Nephron (organoid): ENCODE measurements at regions not wholly inside any gene's neighbourhood (a gene's known extent, or its start where the extent isn't known, plus 50 kb on each side); places are given as distances from the start of the nearest gene placed in this dataset.

Source experiments
- H3K27ac Mint-ChIP-seq, 3 experiments: 2 replicates each; pipeline ENCODE4 v1.8.0; 2020; ENCODE audit warnings: mixed read lengths in 3 of 3, mild to moderate bottlenecking in 2 of 3, moderate library complexity in 1 of 3
- H3K27me3 Mint-ChIP-seq: 2 replicates; pipeline ENCODE4 v1.8.0; 2021; ENCODE audit warnings: low read depth, mild to moderate bottlenecking, moderate library complexity, mixed read lengths
- H3K36me3 Mint-ChIP-seq: 2 replicates; pipeline ENCODE4 v1.8.0; 2020; ENCODE audit warnings: low read depth, mixed read lengths
- H3K4me1 Mint-ChIP-seq: 2 replicates; pipeline ENCODE4 v1.8.0; 2020; ENCODE audit warnings: mixed read lengths
- H3K4me3 Mint-ChIP-seq, 3 experiments: 2 replicates each; pipeline ENCODE4 v1.8.0; 2020; ENCODE audit warnings: mild to moderate bottlenecking in 3 of 3, mixed read lengths in 3 of 3, moderate library complexity in 2 of 3
- H3K9me3 Mint-ChIP-seq: 2 replicates; pipeline ENCODE4 v1.8.0; 2020; ENCODE audit warnings: mixed read lengths
- TF ChIP-seq, protein P1 (sequence below), 3 experiments: fragments of 200-600 bp; sonication (generic); IDR thresholded peaks; one replicate each; pipeline ENCODE4 v1.5.0; 2021; ENCODE audit warnings: antibody characterized with exemption in 3 of 3; ENCODE audit not compliant: unreplicated experiment in 3 of 3

DNA sequence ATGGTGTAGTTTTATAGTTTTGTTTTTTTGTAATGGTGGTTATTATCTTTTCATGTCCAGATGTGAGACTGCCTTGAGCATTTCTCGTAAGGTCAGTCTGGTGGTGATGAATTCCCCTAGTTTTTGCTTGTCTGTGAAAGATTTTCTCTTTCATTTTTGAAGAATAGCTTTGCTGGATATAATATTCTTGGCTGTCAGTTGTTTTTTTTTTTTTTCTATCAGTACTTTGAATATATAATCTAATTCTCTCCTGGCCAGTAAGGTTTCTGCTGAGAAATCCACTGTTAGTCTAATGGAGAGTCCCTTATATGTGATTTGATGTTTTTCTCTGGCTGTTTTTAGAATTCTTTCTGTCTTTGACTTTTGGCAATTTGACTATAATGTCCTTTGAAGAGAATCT lies 106.9 kb downstream of the CARTPT start:
- H3K27ac Mint-ChIP-seq: no peak overlapping the region
- H3K4me1 Mint-ChIP-seq: peaks cover 20% of the 10 kb centered on the region
- TF ChIP-seq, protein P1, sequence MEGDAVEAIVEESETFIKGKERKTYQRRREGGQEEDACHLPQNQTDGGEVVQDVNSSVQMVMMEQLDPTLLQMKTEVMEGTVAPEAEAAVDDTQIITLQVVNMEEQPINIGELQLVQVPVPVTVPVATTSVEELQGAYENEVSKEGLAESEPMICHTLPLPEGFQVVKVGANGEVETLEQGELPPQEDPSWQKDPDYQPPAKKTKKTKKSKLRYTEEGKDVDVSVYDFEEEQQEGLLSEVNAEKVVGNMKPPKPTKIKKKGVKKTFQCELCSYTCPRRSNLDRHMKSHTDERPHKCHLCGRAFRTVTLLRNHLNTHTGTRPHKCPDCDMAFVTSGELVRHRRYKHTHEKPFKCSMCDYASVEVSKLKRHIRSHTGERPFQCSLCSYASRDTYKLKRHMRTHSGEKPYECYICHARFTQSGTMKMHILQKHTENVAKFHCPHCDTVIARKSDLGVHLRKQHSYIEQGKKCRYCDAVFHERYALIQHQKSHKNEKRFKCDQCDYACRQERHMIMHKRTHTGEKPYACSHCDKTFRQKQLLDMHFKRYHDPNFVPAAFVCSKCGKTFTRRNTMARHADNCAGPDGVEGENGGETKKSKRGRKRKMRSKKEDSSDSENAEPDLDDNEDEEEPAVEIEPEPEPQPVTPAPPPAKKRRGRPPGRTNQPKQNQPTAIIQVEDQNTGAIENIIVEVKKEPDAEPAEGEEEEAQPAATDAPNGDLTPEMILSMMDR (IDR thresholded peaks at IDR 0.05; ENCODE audit: unreplicated experiment in 3 of 3): no peak
- peaks cover 4% of the 10 kb centered on the region for H3K27me3 Mint-ChIP-seq
- H3K36me3 Mint-ChIP-seq: peaks cover 6% of the 10 kb centered on the region
- H3K9me3 Mint-ChIP-seq: peaks cover 52% of the 10 kb centered on the region
- H3K4me3 Mint-ChIP-seq: no peak overlapping the region

DNA sequence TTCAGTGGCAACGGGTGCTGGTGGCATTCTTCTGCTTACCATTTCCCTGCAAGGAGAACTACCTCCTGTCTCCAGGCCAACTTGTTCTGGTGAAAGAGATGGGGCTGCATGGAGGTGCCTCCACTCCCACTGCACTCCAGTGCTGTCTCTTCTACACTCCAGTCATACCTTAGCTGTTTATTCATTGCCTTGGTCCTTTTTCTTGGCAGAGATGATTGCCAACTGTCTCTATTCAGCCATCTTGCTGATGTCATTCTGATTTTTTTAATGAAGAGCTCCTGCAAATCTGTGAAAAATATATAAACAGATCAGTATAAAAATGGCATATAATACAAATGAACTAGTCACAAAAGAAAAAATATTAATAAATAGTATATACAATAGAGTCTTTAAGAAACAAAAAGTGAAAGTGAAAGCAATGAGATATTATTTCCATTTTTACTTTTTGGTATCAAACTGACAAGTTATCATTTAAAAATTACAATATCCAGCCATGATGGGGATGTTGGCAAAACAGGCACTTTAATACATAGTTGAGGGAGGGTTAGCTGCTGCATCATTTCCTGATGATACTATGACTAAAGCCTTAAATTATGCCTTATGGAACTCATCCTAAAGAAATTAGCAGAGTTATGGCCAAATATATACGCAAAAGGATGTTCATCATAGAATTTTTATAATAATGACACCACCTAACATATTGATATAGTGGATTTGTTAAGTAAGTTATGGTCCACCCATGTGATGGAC lies 109.4 kb downstream of the CARTPT start:
- H3K36me3 Mint-ChIP-seq: peaks cover 6% of the 10 kb centered on the region
- peaks cover 27% of the 10 kb centered on the region for H3K4me1 Mint-ChIP-seq
- H3K9me3 Mint-ChIP-seq: peaks cover 31% of the 10 kb centered on the region
- no peak overlapping the region for H3K4me3 Mint-ChIP-seq
- TF ChIP-seq, protein P1 (IDR thresholded peaks at IDR 0.05; ENCODE audit: unreplicated experiment in 3 of 3): no peak
- H3K27ac Mint-ChIP-seq: no peak overlapping the region
- H3K27me3 Mint-ChIP-seq: peaks cover 4% of the 10 kb centered on the region

DNA sequence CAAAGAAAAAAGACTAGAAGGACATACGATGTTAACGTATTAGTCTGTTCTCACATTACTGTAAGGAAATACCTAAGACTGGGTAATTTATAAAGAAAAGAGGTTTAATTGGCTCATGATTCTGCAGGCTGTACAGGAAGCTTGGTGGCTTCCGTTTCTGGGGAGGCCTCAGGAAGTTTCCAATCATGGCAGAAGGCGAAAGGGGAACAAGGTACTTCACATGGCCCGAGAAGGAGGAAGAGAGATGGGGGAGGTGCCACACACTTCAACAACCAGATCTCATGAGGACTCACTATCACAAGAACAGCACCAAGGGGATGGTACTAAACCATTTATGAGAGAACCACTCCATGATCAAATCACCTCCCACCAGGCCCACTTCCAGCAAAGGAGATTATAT lies 110.1 kb downstream of the CARTPT start:
- Mint-ChIP-seq H3K27me3 (peaks cover 4% of the 10 kb centered on the region), H3K27ac (peak overlapping the region in 2 of 3 experiments; percentile 66 to 85), H3K36me3 (peaks cover 6% of the 10 kb centered on the region), H3K9me3 (peaks cover 24% of the 10 kb centered on the region), H3K4me1 (peaks cover 27% of the 10 kb centered on the region), H3K4me3 (no peak overlapping the region)
- TF ChIP-seq, protein P1 (IDR thresholded peaks at IDR 0.05; ENCODE audit: unreplicated experiment in 3 of 3): no peak

DNA sequence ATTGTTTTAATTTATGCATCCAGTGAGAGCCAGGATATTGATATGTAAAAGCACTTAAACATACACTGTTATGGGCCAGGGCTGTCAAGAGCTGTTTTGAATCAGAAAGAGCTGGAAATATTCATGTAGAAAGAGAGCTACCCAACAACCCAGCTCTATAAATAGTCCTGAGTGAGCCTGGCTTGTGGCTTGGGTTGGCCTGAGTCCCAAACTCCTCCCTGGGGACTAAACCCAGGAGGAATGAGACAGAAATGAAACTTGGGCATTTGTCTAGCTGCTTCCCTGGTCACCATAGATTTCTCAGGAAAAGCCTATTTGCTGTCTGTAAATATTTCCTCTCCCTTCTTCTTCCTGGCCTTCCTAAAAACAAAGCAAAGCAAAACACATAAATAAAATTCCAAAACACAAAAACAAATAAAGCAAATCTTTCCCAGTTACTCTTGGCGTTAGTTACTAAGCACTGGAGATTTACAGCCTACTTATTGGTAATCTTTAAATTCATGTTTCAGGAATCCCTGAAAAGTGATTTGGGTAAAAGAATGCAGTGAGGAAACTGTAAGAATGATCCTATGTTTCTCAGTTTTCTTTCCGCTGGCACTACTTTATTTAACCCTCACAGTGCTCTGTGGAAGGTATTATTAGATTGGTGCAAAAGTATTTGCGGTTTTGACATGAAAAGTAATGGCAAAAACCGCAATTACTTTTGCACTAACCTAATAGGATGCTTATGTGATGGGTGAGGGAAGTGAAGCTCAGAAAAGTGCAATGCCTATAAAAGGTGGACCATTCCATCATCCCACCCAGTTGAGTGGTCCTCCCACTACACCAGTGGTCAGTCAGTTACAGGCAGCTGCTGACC lies 111.8 kb downstream of the CARTPT start:
- H3K36me3 Mint-ChIP-seq: peaks cover 6% of the 10 kb centered on the region
- TF ChIP-seq, protein P1 (IDR thresholded peaks at IDR 0.05; ENCODE audit: unreplicated experiment in 3 of 3): no peak

DNA sequence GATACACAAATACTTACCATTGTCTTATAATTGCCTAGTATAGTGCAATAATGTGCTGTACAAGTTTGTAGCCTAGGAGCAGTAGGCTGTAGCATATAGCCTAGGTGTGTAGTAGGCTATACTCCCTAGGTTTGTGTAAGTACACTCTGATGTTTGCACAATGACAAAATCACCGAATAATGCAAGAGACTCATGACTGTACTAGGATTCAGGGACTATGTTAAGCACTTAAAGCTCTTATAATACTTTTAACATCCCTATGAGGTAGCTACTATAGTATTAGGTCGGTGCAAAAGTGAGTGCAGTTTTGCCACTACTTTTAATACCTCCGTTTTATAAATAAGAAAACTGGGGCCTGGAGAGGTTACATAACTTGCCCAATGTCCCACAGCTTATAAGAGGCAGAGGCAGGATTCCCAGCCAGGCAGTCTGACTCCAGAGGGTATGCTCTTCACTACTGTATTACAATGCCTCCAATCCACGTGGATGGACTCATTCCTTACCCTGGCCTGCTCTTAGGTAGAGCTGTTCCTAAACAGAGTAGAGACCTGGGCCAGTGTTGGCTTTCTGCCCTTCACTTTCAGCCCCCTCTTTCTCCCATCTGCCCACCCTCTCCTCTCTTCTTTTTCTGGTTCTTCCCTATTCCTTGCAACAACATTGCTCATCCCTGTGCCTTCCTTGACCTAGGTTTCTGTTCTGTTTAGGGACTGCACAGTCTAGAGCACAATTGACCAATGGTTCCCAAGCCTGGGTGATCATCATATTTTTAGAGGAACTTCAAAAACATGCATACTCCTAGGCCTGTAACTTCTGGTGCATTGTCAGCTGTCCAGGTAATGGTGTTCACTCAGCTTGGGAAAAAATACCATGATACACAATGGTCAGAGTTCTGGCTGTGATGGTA lies 114.0 kb downstream of the CARTPT start:
- Mint-ChIP-seq H3K27ac (no peak overlapping the region), H3K4me1 (peaks cover 27% of the 10 kb centered on the region), H3K27me3 (peaks cover 4% of the 10 kb centered on the region), H3K9me3 (no peaks in the 10 kb centered on the region), H3K4me3 (no peak overlapping the region), H3K36me3 (no peaks in the 10 kb centered on the region)
- TF ChIP-seq, protein P1 (IDR thresholded peaks at IDR 0.05; ENCODE audit: unreplicated experiment in 3 of 3): no peak

More for the DNA sequence above, 111.8 kb downstream of the CARTPT start:
- H3K27me3 Mint-ChIP-seq: peaks cover 4% of the 10 kb centered on the region
- H3K4me1 Mint-ChIP-seq: peaks cover 27% of the 10 kb centered on the region
- H3K9me3 Mint-ChIP-seq: peaks cover 14% of the 10 kb centered on the region
- H3K27ac Mint-ChIP-seq: peak overlapping the region; percentile 66 to 86 (median 85)
- H3K4me3 Mint-ChIP-seq: no peak overlapping the region
